IPS-15b (cell line): ENCODE measurements at regions not wholly inside any gene's neighbourhood (a gene's known extent, or its start where the extent isn't known, plus 50 kb on each side); places are given as distances from the start of the nearest gene placed in this dataset.
"Not testable (repeated sequence)": the region's sequence is repeated elsewhere in the genome, so short reads cannot be mapped to it uniquely, and the experiment has no call there.

Experiments used
- H3K27me3 ChIP-seq: one replicate; pipeline ENCODE4 v1.6.1; 2013; ENCODE audit warnings: low read length; ENCODE audit not compliant: control insufficient read depth, insufficient read depth
- H3K36me3 ChIP-seq: one replicate; pipeline ENCODE4 v1.6.1; 2013; ENCODE audit warnings: low read length; ENCODE audit not compliant: control insufficient read depth, insufficient read depth
- H3K4me1 ChIP-seq: one replicate; pipeline ENCODE4 v1.6.1; 2013; ENCODE audit warnings: mild to moderate bottlenecking, low read length; ENCODE audit not compliant: control insufficient read depth, insufficient read depth
- H3K4me3 ChIP-seq: one replicate; pipeline ENCODE4 v1.5.1; 2013; ENCODE audit warnings: low read depth, low read length
- H3K9ac ChIP-seq: one replicate; pipeline ENCODE4 v1.6.1; 2013; ENCODE audit warnings: low read depth, mild to moderate bottlenecking, low read length
- H3K9me3 ChIP-seq: one replicate; pipeline ENCODE4 v1.6.1; 2013; ENCODE audit warnings: mild to moderate bottlenecking, low read length; ENCODE audit not compliant: control insufficient read depth, insufficient read depth

- Histone ChIP-seq H3K4me3 (no peak overlapping the region), H3K36me3 (no peaks in the 10 kb centered on the region), H3K9me3 (no peaks in the 10 kb centered on the region), H3K9ac (no peak overlapping the region), H3K27me3 (no peaks in the 10 kb centered on the region), H3K4me1 (no peaks in the 10 kb centered on the region)
These were observed 278.7 kb downstream of the RCHY1 start for GRCh38 chr4:75235359-75235951.

GRCh38 chr4:75232546-75232945, 281.7 kb downstream of the RCHY1 start:
- H3K4me1 ChIP-seq: no peaks in the 10 kb centered on the region
- H3K4me3 ChIP-seq: no peak overlapping the region
- H3K36me3 ChIP-seq: no peaks in the 10 kb centered on the region

GRCh38 chr4:75229806-75230570, 284.2 kb downstream of the RCHY1 start:
- Histone ChIP-seq H3K4me1 (no peaks in the 10 kb centered on the region), H3K9me3 (no peaks in the 10 kb centered on the region), H3K27me3 (no peaks in the 10 kb centered on the region), H3K9ac (no peak overlapping the region), H3K4me3 (no peak overlapping the region), H3K36me3 (no peaks in the 10 kb centered on the region)

More at GRCh38 chr4:75232546-75232945, 281.7 kb downstream of the RCHY1 start:
- no peak overlapping the region for H3K9ac ChIP-seq
- H3K9me3 ChIP-seq: no peaks in the 10 kb centered on the region
- no peaks in the 10 kb centered on the region for H3K27me3 ChIP-seq

GRCh38 chr4:75213480-75213879, 280.6 kb downstream of the PARM1 start:
- Histone ChIP-seq H3K4me3 (no peak overlapping the region), H3K4me1 (no peaks in the 10 kb centered on the region), H3K36me3 (no peaks in the 10 kb centered on the region), H3K9ac (no peak overlapping the region), H3K27me3 (no peaks in the 10 kb centered on the region), H3K9me3 (no peaks in the 10 kb centered on the region)

- no peak overlapping the region for H3K9ac ChIP-seq
- no peak overlapping the region for H3K4me3 ChIP-seq
- H3K9me3 ChIP-seq: no peaks in the 10 kb centered on the region
- H3K4me1 ChIP-seq: no peaks in the 10 kb centered on the region
- no peaks in the 10 kb centered on the region for H3K27me3 ChIP-seq
- H3K36me3 ChIP-seq: no peaks in the 10 kb centered on the region
These were observed 278.5 kb downstream of the PARM1 start for GRCh38 chr4:75211422-75211821.

- no peaks in the 10 kb centered on the region for H3K4me1 ChIP-seq
- no peak overlapping the region for H3K4me3 ChIP-seq
- H3K9ac ChIP-seq: no peak overlapping the region
- no peaks in the 10 kb centered on the region for H3K27me3 ChIP-seq
- H3K9me3 ChIP-seq: no peaks in the 10 kb centered on the region
- no peaks in the 10 kb centered on the region for H3K36me3 ChIP-seq
These were observed 275.0 kb downstream of the PARM1 start for GRCh38 chr4:75207902-75208301.

- Histone ChIP-seq H3K36me3 (no peaks in the 10 kb centered on the region), H3K27me3 (no peaks in the 10 kb centered on the region), H3K9ac (no peak overlapping the region), H3K9me3 (no peaks in the 10 kb centered on the region), H3K4me3 (no peak overlapping the region), H3K4me1 (no peaks in the 10 kb centered on the region)
These were observed 262.2 kb downstream of the PARM1 start for GRCh38 chr4:75195111-75195510.

GRCh38 chr4:75194180-75194579, 261.3 kb downstream of the PARM1 start:
- Histone ChIP-seq H3K4me3 (no peak overlapping the region), H3K36me3 (no peaks in the 10 kb centered on the region), H3K9me3 (no peaks in the 10 kb centered on the region), H3K27me3 (no peaks in the 10 kb centered on the region), H3K9ac (no peak overlapping the region), H3K4me1 (no peaks in the 10 kb centered on the region)

GRCh38 chr4:75192182-75192581, 259.3 kb downstream of the PARM1 start:
- not testable (repeated sequence) for H3K27me3 ChIP-seq, H3K4me1 ChIP-seq, H3K9ac ChIP-seq, H3K4me3 ChIP-seq, H3K9me3 ChIP-seq, H3K36me3 ChIP-seq

- Histone ChIP-seq H3K27me3 (no peaks in the 10 kb centered on the region), H3K4me3 (no peak overlapping the region), H3K36me3 (no peaks in the 10 kb centered on the region), H3K4me1 (no peaks in the 10 kb centered on the region), H3K9me3 (no peaks in the 10 kb centered on the region), H3K9ac (no peak overlapping the region)
These were observed 256.9 kb downstream of the PARM1 start for GRCh38 chr4:75189711-75190335.

- no peaks in the 10 kb centered on the region for H3K36me3 ChIP-seq
- H3K9ac ChIP-seq: no peak overlapping the region
- no peaks in the 10 kb centered on the region for H3K9me3 ChIP-seq
- no peaks in the 10 kb centered on the region for H3K4me1 ChIP-seq
- H3K4me3 ChIP-seq: no peak overlapping the region
- no peaks in the 10 kb centered on the region for H3K27me3 ChIP-seq
These were observed 248.2 kb downstream of the PARM1 start for GRCh38 chr4:75180790-75181776.
